NCI-H1105 (cell line): ENCODE measurements at regions not wholly inside any gene's neighbourhood (a gene's known extent, or its start where the extent isn't known, plus 50 kb on each side); places are given as distances from the start of the nearest gene placed in this dataset.

Source experiments
- DNase-seq: peaks from one replicate; lab custom pipeline; 2025; lab: John Stamatoyannopoulos, UW

- DNase-seq = no peak
Observed at GRCh38 chr3:102156426-102156825, 278.4 kb upstream of the ZPLD1 start.

- no peak for DNase-seq
Observed at GRCh38 chr3:102158080-102158740, 276.6 kb upstream of the ZPLD1 start.

GRCh38 chr3:102159810-102160451 lies 274.9 kb upstream of the ZPLD1 start:
- DNase-seq = no peak

GRCh38 chr3:102161384-102162006 lies 273.3 kb upstream of the ZPLD1 start:
- no peak for DNase-seq

GRCh38 chr3:102162251-102162650 lies 272.6 kb upstream of the ZPLD1 start:
- DNase-seq = no peak

GRCh38 chr3:102163039-102163817 lies 271.6 kb upstream of the ZPLD1 start:
- DNase-seq = peak; percentile 33

- no peak for DNase-seq
Observed at GRCh38 chr3:102163818-102164154, 271.0 kb upstream of the ZPLD1 start.

GRCh38 chr3:102165367-102165766 lies 269.4 kb upstream of the ZPLD1 start:
- no peak for DNase-seq

- DNase-seq = no peak
Observed at GRCh38 chr3:102169915-102170479, 264.8 kb upstream of the ZPLD1 start.

- no peak for DNase-seq
Observed at GRCh38 chr3:102170545-102170944, 264.3 kb upstream of the ZPLD1 start.

GRCh38 chr3:102174312-102174712 lies 260.5 kb upstream of the ZPLD1 start:
- no peak for DNase-seq

- DNase-seq = peak; percentile 24
Observed at GRCh38 chr3:102174832-102175374, 259.9 kb upstream of the ZPLD1 start.

GRCh38 chr3:102176333-102177050 lies 258.3 kb upstream of the ZPLD1 start:
- no peak for DNase-seq

GRCh38 chr3:102177075-102177755 lies 257.6 kb upstream of the ZPLD1 start:
- no peak for DNase-seq

- DNase-seq = no peak
Observed at GRCh38 chr3:102178817-102179216, 256.0 kb upstream of the ZPLD1 start.

GRCh38 chr3:102179326-102180177 lies 255.3 kb upstream of the ZPLD1 start:
- no peak for DNase-seq

GRCh38 chr3:102180280-102180931 lies 254.4 kb upstream of the ZPLD1 start:
- DNase-seq = no peak

- DNase-seq = no peak
Observed at GRCh38 chr3:102181175-102181920, 253.5 kb upstream of the ZPLD1 start.

GRCh38 chr3:102182162-102182561 lies 252.7 kb upstream of the ZPLD1 start:
- DNase-seq = no peak
